Tibial artery (tissue), 4 donors: ENCODE measurements at regions not wholly inside any gene's neighbourhood (a gene's known extent, or its start where the extent isn't known, plus 50 kb on each side); places are given as distances from the start of the nearest gene placed in this dataset.

Source experiments
- DNase-seq, 2 donors: peaks; one replicate each; pipeline ENCODE4 v3.0.0-alpha.2; 2019
- H3K27ac ChIP-seq, 2 donors: fragments of 200-600 bp; sonication (generic) in 1 of 2; 1 replicate in 1 of 2; 2 replicates in 1 of 2; pipeline ENCODE4 v1.5.1; 2018 to 2019; ENCODE audit warnings: mild to moderate bottlenecking in 1 of 2
- H3K27me3 ChIP-seq, 2 donors: fragments of 200-600 bp; sonication (generic) in 1 of 2; one replicate each; pipeline versions ENCODE4 v1.5.1 to v1.6.0; 2016 to 2019
- H3K36me3 ChIP-seq, 3 donors: fragments of 200-600 bp; sonication (generic) in 2 of 3; one replicate each; pipeline ENCODE4 v1.5.1; 2016 to 2019; ENCODE audit warnings: mild to moderate bottlenecking in 2 of 3
- H3K4me1 ChIP-seq, 4 donors: fragments of 200-600 bp; sonication (generic) in 2 of 4; 1 replicate in 3 of 4; 2 replicates in 1 of 4; pipeline ENCODE4 v1.5.1; 2016 to 2019
- H3K4me3 ChIP-seq, 2 donors: fragments of 200-600 bp; sonication (generic) in 1 of 2; 1 replicate in 1 of 2; 2 replicates in 1 of 2; pipeline ENCODE4 v1.5.1; 2018 to 2019; ENCODE audit warnings: mild to moderate bottlenecking in 2 of 2
- H3K9me3 ChIP-seq, 3 donors: fragments of 200-600 bp; sonication (generic) in 1 of 3; one replicate each; pipeline ENCODE4 v1.5.1; 2016 to 2019
- CTCF ChIP-seq, 2 experiments: fragments of 200-600 bp in 1 of 2; fragments of 450-650 bp in 1 of 2; IDR thresholded peaks; one replicate each; pipeline ENCODE4 v1.5.1; 2017 to 2019; ENCODE audit warnings: antibody characterized with exemption in 2 of 2, mild to moderate bottlenecking in 1 of 2, moderate library complexity in 1 of 2
- intact Hi-C: fragments of 100-400 bp; cut with DNase I; formaldehyde crosslinking; loops from one replicate; pipeline ENCODE4 v1.15.0; 2023; ENCODE audit warnings: low total_unique reads

- no peaks in the 10 kb centered on the region for H3K36me3 ChIP-seq
- intact Hi-C loops = no loop called here
- no peak for DNase-seq
- no peaks in the 10 kb centered on the region for H3K9me3 ChIP-seq
- H3K27me3 ChIP-seq = no peaks in the 10 kb centered on the region
- no peaks in the 10 kb centered on the region for H3K4me1 ChIP-seq
- H3K27ac ChIP-seq = no peak overlapping the region
- H3K4me3 ChIP-seq = no peak overlapping the region
- no peak for TF ChIP-seq CTCF (IDR thresholded peaks at IDR 0.05)
These were observed 64.1 kb upstream of the ADGRF1 start for GRCh38 chr6:47106216-47106615.

DNA sequence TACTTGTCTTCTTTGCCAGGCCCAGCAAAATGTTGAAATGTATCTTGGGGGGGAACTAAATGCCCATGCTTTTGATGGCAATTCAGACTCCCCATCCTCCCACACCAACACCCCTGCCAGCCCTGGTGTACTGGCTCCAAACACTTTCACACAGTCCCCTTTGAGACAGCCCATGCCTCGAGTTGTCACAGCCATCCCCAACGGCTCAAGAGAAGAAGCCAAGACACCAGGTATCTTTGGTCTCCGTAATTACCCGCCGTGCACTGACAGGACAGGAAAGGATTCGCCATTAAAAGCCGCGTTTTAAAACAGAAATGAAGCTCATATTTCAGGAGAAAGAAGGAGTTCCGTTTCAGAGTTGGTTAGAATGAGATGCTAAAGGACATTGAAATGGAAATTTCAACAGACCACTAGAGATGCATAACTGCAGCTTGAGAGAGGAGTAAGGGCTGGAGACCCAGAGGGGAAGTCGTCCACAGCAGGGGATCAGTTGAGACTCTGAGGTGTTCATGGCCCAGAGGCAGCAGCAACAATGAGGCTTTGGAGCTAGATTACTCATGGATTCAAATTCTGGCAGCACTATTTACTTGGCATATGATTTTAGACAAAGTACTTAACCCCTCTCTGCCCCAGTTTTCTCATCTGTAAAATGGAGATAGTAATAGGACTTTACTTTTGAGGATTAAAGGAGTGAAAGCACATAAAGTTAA is 63.5 kb upstream of the ADGRF1 start:
- H3K4me1 ChIP-seq = no peaks in the 10 kb centered on the region
- H3K27ac ChIP-seq = no peak overlapping the region
- no peak for TF ChIP-seq CTCF (IDR thresholded peaks at IDR 0.05)
- no peaks in the 10 kb centered on the region for H3K36me3 ChIP-seq
- intact Hi-C loops = no loop called here
- no peaks in the 10 kb centered on the region for H3K27me3 ChIP-seq
- no peaks in the 10 kb centered on the region for H3K9me3 ChIP-seq
- H3K4me3 ChIP-seq = no peak overlapping the region
- no peak for DNase-seq

- no peaks in the 10 kb centered on the region for H3K27me3 ChIP-seq
- no peaks in the 10 kb centered on the region for H3K9me3 ChIP-seq
- peak in 1 of 2 donors; percentile 38 for DNase-seq
- H3K4me1 ChIP-seq = no peaks in the 10 kb centered on the region
- H3K36me3 ChIP-seq = no peaks in the 10 kb centered on the region
- H3K4me3 ChIP-seq = no peak overlapping the region
- intact Hi-C loops = no loop called here
- TF ChIP-seq CTCF (IDR thresholded peaks at IDR 0.05) = no peak
- H3K27ac ChIP-seq = no peak overlapping the region
These were observed 61.8 kb upstream of the ADGRF1 start for GRCh38 chr6:47103931-47104330.

- Histone ChIP-seq H3K27me3 (no peaks in the 10 kb centered on the region), H3K4me1 (no peaks in the 10 kb centered on the region), H3K4me3 (no peak overlapping the region), H3K27ac (no peak overlapping the region), H3K9me3 (no peaks in the 10 kb centered on the region), H3K36me3 (no peaks in the 10 kb centered on the region)
- no peak for TF ChIP-seq CTCF (IDR thresholded peaks at IDR 0.05)
- DNase-seq = no peak
- intact Hi-C loops = no loop called here
These were observed 60.2 kb upstream of the ADGRF1 start for GRCh38 chr6:47102331-47102730.

GRCh38 chr6:47098570-47098993 is 56.5 kb upstream of the ADGRF1 start:
- Histone ChIP-seq H3K4me1 (no peaks in the 10 kb centered on the region), H3K27ac (no peak overlapping the region), H3K4me3 (no peak overlapping the region), H3K27me3 (no peaks in the 10 kb centered on the region), H3K9me3 (no peaks in the 10 kb centered on the region), H3K36me3 (no peaks in the 10 kb centered on the region)
- intact Hi-C loops = no loop called here
- no peak for TF ChIP-seq CTCF (IDR thresholded peaks at IDR 0.05)
- peak in 1 of 2 donors; percentile 55 for DNase-seq
